OCI-LY3 (cell line): ENCODE measurements at regions not wholly inside any gene's neighbourhood (a gene's known extent, or its start where the extent isn't known, plus 50 kb on each side); places are given as distances from the start of the nearest gene placed in this dataset.

Experiments
- H2AFZ ChIP-seq: fragments of 200-600, 300-600 bp; shearing (Covaris generic); 2 replicates; pipeline ENCODE4 v1.6.0; 2014; ENCODE audit warnings: antibody characterized with exemption, low read depth, low read length
- H3K27ac ChIP-seq: fragments of 200-600, 300-600 bp; sonication (generic); 2 replicates; pipeline ENCODE4 v1.5.1; 2014; ENCODE audit warnings: mild to moderate bottlenecking, low read length, moderate library complexity, mixed read lengths
- H3K27me3 ChIP-seq: fragments of 200-600, 300-600 bp; sonication (generic); 2 replicates; pipeline ENCODE4 v1.6.1; 2014; ENCODE audit warnings: low read depth, low read length, mixed read lengths
- H3K36me3 ChIP-seq: fragments of 200-600, 300-600 bp; sonication (generic); replicated peaks from 2 replicates; pipeline ENCODE3; 2014; ENCODE audit warnings: low read depth, low read length, mixed read lengths
- H3K4me1 ChIP-seq: fragments of 300-600, 200-600 bp; sonication (generic); 2 replicates; pipeline ENCODE4 v1.6.1; 2014; ENCODE audit warnings: low read length, mixed read lengths
- H3K4me2 ChIP-seq: fragments of 200-600, 300-600 bp; sonication (generic); 2 replicates; pipeline ENCODE4 v1.6.1; 2014; ENCODE audit warnings: low read length, mixed read lengths
- H3K4me3 ChIP-seq: fragments of 300-600, 200-600 bp; sonication (generic); 2 replicates; pipeline ENCODE4 v1.5.1; 2014; ENCODE audit warnings: antibody characterized with exemption, mild to moderate bottlenecking, low read length, moderate library complexity
- H3K79me2 ChIP-seq: fragments of 300-600, 200-600 bp; shearing (Covaris generic); 2 replicates; pipeline ENCODE4 v1.6.1; 2014; ENCODE audit warnings: mild to moderate bottlenecking, low read length, mixed read lengths
- H3K9ac ChIP-seq: fragments of 300-600, 200-600 bp; shearing (Covaris generic); 2 replicates; pipeline ENCODE4 v1.6.0; 2014; ENCODE audit warnings: mild to moderate bottlenecking, low read length, moderate library complexity
- H3K9me3 ChIP-seq: fragments of 200-600, 300-600 bp; shearing (Covaris generic); 2 replicates; pipeline ENCODE4 v1.6.1; 2014; ENCODE audit warnings: low read length, mixed read lengths; ENCODE audit not compliant: insufficient read depth
- H4K20me1 ChIP-seq: fragments of 200-600, 300-600 bp; sonication (generic); 2 replicates; pipeline ENCODE4 v1.6.1; 2016; ENCODE audit warnings: low read length, mixed read lengths; ENCODE audit not compliant: insufficient read depth
- EZH2phosphoT487 ChIP-seq: fragments of 200-600 bp; shearing (Covaris generic); IDR thresholded peaks from 2 replicates; pipeline ENCODE4 v1.6.1; 2018; ENCODE audit warnings: antibody characterized with exemption, mixed run types, low read depth
- TF ChIP-seq, protein P1 (sequence below): fragments of 200-600, 300-600 bp; sonication (generic); IDR thresholded peaks from 2 replicates; pipeline ENCODE4 v1.5.1; 2014; ENCODE audit warnings: antibody characterized with exemption, low read length, low read depth

DNA sequence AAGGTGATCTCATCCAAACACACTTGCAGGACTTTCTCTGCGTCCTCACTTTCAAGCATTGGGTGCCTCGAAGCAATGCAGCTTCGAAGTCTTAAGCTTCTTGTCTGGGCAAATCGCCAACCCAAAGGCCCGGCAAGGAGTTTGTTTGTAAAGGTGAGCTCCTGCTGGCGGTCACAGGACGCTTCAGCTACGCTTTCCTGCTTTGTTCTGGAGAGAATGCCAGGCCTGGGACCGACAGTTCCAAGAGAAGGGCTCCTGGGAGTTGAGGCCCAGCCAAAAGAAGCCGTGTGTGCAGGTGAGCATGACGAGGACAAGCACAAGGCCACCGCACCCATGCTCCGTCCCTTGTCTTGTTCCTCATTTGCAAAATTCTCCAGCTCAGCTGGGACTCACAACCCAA is 106.6 kb upstream of the DOCK1 start:
- Histone ChIP-seq H3K27me3 (no peaks in the 10 kb centered on the region), H3K9me3 (no peaks in the 10 kb centered on the region), H3K4me1 (no peaks in the 10 kb centered on the region), H3K27ac (no peak overlapping the region), H3K4me3 (no peak overlapping the region), H3K4me2 (no peak overlapping the region), H4K20me1 (no peaks in the 10 kb centered on the region), H3K36me3 (no peaks in the 10 kb centered on the region), H3K9ac (no peak overlapping the region), H2AFZ (no peak overlapping the region), H3K79me2 (no peaks in the 10 kb centered on the region)
- TF ChIP-seq, protein P1, sequence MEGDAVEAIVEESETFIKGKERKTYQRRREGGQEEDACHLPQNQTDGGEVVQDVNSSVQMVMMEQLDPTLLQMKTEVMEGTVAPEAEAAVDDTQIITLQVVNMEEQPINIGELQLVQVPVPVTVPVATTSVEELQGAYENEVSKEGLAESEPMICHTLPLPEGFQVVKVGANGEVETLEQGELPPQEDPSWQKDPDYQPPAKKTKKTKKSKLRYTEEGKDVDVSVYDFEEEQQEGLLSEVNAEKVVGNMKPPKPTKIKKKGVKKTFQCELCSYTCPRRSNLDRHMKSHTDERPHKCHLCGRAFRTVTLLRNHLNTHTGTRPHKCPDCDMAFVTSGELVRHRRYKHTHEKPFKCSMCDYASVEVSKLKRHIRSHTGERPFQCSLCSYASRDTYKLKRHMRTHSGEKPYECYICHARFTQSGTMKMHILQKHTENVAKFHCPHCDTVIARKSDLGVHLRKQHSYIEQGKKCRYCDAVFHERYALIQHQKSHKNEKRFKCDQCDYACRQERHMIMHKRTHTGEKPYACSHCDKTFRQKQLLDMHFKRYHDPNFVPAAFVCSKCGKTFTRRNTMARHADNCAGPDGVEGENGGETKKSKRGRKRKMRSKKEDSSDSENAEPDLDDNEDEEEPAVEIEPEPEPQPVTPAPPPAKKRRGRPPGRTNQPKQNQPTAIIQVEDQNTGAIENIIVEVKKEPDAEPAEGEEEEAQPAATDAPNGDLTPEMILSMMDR: no peak
- TF ChIP-seq EZH2phosphoT487: no peak

DNA sequence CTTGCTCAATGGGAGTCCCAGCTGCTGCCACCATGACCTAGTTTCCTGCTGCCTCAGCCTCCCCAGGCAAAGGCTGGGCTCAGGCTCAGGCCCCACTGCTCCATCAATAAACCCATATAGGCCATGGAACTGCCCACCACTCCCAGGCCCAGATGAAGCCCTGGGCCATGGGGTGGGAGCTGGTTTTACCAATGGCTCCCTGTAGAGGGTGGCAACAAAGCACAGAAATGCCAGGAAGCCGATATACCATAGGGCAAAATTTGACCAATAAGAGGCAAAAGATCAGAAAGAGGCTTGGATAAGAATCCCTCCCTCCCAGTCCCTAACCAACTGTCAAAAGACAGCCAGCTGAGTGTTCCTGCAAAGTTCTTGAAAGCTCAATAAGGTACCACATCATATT is 101.8 kb upstream of the DOCK1 start:
- Histone ChIP-seq H3K4me3 (no peak overlapping the region), H3K4me1 (no peaks in the 10 kb centered on the region), H3K79me2 (no peaks in the 10 kb centered on the region), H3K27me3 (no peaks in the 10 kb centered on the region), H3K9me3 (no peaks in the 10 kb centered on the region), H3K4me2 (no peak overlapping the region), H4K20me1 (no peaks in the 10 kb centered on the region), H3K9ac (no peak overlapping the region), H3K27ac (no peak overlapping the region), H3K36me3 (no peaks in the 10 kb centered on the region), H2AFZ (no peak overlapping the region)
- TF ChIP-seq, protein P1: no peak

DNA sequence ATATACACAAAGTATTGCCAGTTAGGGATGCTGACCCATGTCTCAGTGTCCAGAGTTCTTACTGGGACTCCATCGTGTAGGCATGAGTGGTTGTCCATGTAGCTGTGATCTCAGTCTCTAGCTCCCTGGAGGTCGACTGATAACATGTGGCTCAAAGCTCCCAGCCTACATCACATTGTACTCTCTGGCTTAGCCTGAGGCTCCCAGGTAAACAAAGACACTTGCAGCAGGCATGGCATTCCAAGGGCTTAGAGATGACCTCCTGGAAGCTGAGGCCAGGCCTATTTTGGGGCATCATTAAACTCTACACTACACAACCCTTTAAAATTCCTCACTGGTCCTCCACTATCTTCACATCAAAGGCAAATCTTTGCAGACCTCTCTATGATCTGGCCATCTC is 100.8 kb upstream of the DOCK1 start:
- H3K36me3 ChIP-seq: no peaks in the 10 kb centered on the region
- no peaks in the 10 kb centered on the region for H3K9me3 ChIP-seq
- no peaks in the 10 kb centered on the region for H3K4me1 ChIP-seq
- H3K27me3 ChIP-seq: no peaks in the 10 kb centered on the region
- no peaks in the 10 kb centered on the region for H4K20me1 ChIP-seq
- no peak overlapping the region for H2AFZ ChIP-seq
- no peak overlapping the region for H3K27ac ChIP-seq
- H3K4me3 ChIP-seq: no peak overlapping the region
- H3K4me2 ChIP-seq: no peak overlapping the region
- H3K79me2 ChIP-seq: no peaks in the 10 kb centered on the region
- TF ChIP-seq, protein P1: no peak
- no peak for TF ChIP-seq EZH2phosphoT487
- H3K9ac ChIP-seq: no peak overlapping the region

DNA sequence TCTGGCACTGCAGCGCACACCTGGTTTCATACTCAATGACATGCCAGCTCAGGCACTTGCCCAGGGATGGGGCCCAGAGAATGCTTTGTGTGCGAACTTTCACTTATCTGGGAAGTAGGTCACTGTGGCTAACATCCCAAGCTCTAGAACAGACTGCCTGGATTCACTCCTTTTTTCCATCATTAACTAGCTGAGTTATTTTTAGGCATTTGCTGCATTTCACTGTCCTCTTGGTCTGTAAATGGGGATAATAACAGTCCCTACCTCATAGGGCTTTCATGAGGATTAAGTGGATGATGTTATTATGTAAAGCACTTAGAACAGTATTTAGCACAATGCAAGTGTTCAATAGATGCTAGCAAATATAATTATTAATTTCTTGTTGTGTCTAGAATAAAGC is 98.7 kb upstream of the DOCK1 start:
- Histone ChIP-seq H3K4me2 (no peak overlapping the region), H3K9me3 (no peaks in the 10 kb centered on the region), H3K27me3 (no peaks in the 10 kb centered on the region), H4K20me1 (no peaks in the 10 kb centered on the region), H3K4me1 (no peaks in the 10 kb centered on the region), H3K9ac (no peak overlapping the region), H3K27ac (no peak overlapping the region), H3K79me2 (no peaks in the 10 kb centered on the region), H3K36me3 (no peaks in the 10 kb centered on the region), H2AFZ (no peak overlapping the region), H3K4me3 (no peak overlapping the region)
- TF ChIP-seq EZH2phosphoT487: no peak
- TF ChIP-seq, protein P1: no peak
